HG02571 (cell line): ENCODE measurements at regions not wholly inside any gene's neighbourhood (a gene's known extent, or its start where the extent isn't known, plus 50 kb on each side); places are given as distances from the start of the nearest gene placed in this dataset.
A peak's percentile ranks its signal among the peaks of the same experiment; 100 is the strongest.
"Not testable (repeated sequence)": the region's sequence is repeated elsewhere in the genome, so short reads cannot be mapped to it uniquely, and the experiment has no call there.

Experiments
- ATAC-seq: cut with Tn5 transposase; IDR thresholded peaks from one replicate; pipeline ENCODE4 v1.9.1; 2021; ENCODE audit warnings: mild to moderate bottlenecking, moderate library complexity; ENCODE audit not compliant: unreplicated experiment

- no peak for ATAC-seq
Observed at GRCh38 chr12:127035011-127035879, 1231.7 kb upstream of the TMEM132C start.

GRCh38 chr12:127038152-127038551 is 1228.8 kb upstream of the TMEM132C start:
- no peak for ATAC-seq

DNA sequence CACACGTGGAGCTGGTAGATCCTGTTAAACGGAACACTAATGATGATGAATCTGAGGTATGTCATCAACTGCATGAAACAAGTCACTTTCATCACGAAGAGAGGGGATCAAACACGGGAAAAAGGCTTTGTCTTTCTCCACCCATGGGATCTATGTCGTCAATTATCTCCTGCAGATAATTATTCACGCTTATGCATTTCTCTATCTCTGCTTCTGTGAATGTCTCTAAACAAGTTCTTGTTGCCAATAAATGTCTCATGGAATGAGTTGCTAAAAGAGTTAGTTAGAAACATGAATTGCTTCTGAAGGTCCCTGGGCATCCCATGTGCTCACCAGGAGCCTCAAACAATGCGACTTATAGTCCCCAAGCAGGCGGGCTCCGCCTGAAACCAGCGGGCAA is 1228.2 kb upstream of the TMEM132C start:
- ATAC-seq: no peak

DNA sequence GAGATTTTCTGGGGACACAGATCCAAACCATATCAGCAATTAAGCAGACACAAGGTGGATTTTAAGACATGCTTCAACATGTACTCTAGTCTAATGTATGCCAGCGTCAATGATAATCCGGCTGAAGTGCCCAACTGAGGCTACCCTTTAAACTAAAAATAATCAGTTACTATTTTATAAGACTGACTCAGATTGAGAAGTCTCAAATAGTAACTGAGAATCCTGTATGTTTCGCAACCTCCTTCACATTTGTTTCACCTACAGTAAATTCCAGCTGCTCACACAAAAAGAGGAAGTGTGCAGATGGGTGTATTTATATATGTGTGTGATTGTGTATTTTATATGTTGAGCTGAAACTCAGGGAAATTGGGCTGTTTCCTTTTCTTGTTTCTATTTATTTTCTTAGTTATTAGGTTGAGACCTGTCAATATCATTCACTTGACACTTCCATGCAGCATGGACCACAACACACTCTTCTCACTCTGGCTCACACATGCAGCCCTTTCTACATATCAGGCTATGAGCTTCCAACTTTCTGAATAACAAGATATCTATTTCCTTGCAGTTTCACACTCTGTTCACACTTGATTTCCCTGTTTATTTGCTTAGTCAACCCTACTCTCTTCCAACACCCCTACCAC is 1224.9 kb upstream of the TMEM132C start:
- peak; percentile 95 for ATAC-seq

DNA sequence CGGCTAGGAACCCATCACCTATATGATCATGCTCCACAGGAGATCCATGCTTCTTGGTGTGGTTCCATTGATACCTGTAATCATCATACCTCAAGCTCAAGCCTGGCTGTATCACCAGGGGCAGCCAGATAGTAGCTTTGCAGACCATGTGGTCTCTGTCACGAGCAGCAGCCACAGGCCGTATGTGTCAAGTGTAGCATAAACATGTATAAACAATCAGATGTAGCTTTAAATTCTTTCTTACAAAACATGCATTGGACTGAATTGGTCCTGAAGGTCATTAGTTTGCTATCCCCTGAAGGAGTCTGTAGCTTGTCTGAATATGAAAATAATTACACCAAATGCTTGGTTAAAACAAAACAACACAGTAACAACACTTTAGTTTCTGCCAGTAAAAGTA is 1223.2 kb upstream of the TMEM132C start:
- no peak for ATAC-seq

DNA sequence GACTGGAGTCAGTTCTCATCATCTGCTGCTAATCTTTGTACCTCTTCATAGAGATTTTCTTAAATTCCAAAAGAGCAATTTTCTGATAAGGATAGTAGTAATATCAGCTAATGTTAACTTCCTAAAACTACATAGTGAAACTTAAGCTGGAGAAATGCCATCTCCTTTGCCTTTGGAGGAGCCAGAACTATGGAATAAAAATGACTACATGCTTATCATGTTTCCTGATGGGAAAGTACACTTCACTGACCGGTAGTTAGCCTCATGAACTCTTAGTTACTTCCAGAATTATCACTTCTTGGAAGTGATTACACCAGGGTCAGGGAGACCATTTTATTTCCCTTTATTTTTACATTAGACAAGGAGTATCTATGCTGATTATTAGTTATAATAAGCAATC is 1222.1 kb upstream of the TMEM132C start:
- no peak for ATAC-seq

- ATAC-seq: no peak
Observed at GRCh38 chr12:127046467-127046866, 1220.5 kb upstream of the TMEM132C start.

- no peak for ATAC-seq
Observed at GRCh38 chr12:127048057-127048456, 1218.9 kb upstream of the TMEM132C start.

- ATAC-seq: not testable (repeated sequence)
Observed at GRCh38 chr12:127048525-127048924, 1218.4 kb upstream of the TMEM132C start.

DNA sequence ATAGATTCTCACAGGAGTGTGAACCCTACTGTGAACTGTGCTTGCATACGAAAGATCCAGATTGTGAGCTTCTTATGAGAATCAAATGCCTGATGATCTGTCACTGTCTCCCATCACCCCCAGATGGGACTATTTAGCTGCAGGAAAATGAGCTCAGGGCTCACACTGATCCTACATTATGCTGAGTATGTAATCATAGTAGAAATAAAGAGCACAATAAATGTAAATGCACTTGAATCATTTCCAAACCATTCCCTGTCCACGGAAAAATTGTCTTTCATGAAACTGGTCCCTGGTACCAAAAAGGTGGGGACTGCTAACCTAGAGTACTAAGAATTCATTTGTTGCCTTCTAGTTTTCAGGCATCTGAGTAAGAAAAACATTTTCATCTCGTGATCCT is 1215.8 kb upstream of the TMEM132C start:
- ATAC-seq: no peak

DNA sequence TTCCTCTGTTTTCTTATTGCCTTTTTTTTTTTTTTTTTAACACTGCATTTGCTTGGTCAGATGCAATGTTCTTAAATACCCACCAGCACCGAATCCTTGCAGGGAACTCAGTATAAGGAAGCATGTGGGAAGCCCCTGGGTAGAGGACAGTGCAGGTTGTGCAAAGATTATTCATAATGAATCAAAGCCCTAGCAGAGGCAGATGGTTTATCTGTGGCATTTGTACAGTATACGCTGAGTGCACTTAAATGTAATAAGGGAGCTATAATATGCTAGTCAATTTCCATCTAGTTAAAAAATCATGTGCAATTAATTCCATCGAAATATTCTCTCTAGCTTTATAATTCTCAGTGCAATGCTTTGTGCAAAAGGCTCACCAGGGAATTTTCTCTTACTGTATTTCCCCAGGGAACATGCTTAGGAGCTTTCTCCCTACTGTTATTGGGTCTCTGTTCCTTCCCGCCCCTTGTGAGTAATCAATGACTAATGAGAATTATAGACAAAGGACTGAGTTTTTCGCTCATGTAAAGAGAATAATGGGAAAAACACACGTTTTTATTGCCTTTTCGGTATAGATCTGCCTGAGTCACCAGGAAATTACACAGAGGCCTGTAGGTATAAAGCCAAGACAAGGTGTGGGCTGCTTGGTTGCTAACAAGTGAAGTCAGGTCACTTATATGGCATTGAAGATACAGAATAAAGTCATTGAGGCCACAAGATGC is 1214.3 kb upstream of the TMEM132C start:
- ATAC-seq: no peak

GRCh38 chr12:127054531-127054930 is 1212.4 kb upstream of the TMEM132C start:
- no peak for ATAC-seq

DNA sequence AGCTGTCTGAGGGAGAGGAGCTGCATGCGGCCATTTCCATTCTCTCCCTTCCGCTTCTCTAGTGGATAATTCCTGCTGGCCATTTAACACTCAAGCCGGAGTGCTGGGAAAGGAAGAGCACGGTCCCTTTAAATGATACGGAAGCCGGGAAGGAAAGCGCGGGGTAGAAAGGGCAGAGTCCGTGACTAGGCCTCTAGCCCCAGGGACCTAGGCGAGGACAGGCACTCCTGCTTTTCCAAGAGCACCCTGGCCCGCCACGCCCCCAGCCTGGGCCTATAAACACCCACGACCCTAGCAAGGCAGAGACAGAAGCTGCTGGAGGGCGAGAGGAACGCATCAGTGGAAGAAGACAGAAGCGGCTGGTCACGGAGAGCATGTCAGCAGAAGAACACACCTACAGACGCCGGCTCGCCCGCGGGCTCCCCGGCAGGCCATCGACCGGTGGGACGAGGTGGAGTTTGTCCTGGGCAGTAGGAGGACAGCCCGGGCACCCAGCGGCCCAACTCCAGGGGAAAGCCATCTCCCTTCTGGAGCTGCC is 1206.6 kb upstream of the TMEM132C start:
- no peak for ATAC-seq

DNA sequence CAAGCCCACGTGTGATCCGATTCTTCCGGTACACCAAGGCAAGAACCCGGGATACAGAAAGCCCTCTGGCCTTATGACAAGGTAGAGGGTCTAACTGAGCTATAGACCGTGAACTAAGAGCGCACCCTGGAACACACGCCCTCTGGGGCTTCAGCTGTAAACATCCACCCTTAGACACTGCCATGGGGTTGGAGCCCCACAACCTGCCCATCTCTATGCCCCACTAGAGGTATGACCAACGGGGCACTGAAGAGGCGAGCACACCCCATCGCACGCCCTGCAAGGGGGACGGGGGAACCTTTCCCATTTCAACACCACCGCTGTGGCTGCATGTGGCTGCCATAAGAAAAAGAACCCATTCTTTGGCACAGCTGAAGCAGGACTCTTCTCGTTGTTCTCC is 1206.0 kb upstream of the TMEM132C start:
- ATAC-seq: no peak

DNA sequence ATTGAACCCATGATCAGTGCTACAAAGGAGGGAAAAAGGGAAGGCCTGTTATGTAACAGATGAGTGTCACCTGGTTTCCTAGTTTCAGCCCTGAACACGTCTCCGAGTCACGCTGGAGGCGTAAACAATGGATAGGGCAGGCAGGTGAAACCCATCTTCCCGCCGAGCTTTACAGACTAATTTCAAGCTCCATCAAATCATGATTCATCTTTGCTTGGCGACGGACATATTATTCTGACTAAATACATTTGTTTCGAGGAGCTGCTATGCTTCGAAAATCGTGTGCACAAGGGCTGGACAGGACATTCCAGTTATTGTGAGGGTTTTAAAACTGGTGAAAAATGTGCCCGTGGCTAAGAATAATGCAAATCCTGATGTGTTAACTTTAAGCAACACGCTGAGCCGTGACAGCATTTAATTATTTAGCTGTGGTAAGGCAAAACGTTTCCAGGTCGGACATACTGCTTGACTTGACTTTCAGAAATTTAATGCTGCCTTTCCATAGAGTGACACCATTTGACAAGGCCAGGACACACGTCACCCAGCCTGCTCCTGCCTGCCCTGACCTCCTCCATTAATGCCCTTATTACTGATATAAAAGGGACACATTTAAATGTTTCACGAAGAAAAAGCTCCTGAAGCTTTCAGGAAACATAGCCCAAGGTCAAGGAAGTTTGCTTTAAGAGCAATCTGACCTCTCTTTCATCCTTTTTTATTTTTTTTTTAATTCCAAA is 1203.5 kb upstream of the TMEM132C start:
- ATAC-seq: no peak

DNA sequence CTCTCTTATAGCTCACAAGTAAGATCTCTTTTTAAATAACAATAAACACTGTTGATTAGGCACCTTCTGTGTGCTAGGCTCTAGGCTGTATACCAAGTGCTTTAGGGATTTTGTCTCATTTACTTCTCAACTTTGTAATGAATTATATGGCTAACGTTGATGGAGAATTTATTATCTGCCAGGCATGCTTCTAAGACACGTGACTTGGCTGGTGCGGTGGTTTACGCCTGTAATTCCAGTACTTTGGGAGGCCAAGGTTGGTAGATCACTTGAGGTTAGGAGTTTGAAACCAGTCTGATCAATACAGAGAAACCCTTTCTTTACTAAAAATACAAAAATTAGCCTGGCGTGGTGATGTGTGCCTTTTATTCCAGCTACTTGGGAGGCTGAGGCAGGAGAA is 1202.8 kb upstream of the TMEM132C start:
- no peak for ATAC-seq

DNA sequence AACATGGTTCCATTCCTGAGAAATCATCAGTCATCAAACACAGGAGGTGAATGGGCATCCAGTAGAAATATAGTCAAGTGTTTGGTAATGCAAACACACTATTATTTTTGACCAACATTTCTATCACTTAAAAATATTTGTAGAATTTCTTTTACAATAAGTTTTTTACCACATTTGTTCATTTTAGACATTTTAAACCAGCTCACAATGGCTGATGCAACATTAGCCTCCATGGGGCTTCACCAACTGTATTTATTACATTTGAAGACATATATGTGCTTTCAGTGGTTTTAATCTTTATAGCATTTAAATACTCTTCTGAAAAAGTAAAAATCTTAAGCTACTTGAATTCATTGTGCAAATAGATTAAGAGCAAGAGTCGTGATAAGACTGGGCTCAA is 1201.4 kb upstream of the TMEM132C start:
- no peak for ATAC-seq

- ATAC-seq: no peak
Observed at GRCh38 chr12:127070515-127071157, 1196.3 kb upstream of the TMEM132C start.

DNA sequence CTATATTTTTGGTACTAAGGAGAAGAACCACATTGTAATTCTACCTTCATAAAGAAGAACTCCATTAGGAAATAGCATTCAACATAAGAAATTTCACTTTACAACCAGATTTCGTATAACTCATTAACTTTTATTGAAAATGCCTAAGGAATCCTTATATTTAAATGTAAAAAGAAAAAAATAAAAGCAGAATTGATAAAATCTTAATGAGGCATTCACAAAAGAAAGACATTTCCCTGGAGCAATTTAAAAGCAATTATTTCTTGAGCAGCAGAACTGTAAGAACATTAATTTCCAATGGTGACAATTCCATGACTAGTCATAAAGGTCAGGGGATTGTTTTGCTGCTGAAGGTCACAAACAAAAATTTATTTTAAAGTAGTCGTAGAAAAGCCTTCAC is 1192.8 kb upstream of the TMEM132C start:
- no peak for ATAC-seq

- ATAC-seq: no peak
Observed at GRCh38 chr12:127075981-127076380, 1191.0 kb upstream of the TMEM132C start.
